ENCODE measurements at regions not wholly inside any gene's neighbourhood (a gene's known extent, or its start where the extent isn't known, plus 50 kb on each side); places are given as distances from the start of the nearest gene placed in this dataset.
"Not testable (repeated sequence)": the region's sequence is repeated elsewhere in the genome, so short reads cannot be mapped to it uniquely, and the experiment has no call there.

- POLR2A ChIA-PET = no interaction called here
- H3K27ac ChIP-seq (ENCODE audit: extremely low read length, insufficient read depth, low read length) = no peak overlapping the region
- TF ChIP-seq SNAPC4 (CRISPR knock-in tag; IDR thresholded peaks at IDR 0.05) = no peak
- TF ChIP-seq YEATS4 (CRISPR knock-in tag; IDR thresholded peaks at IDR 0.05; ENCODE audit: borderline replicate concordance) = no peak
- TF ChIP-seq ZNF7 (CRISPR knock-in tag; IDR thresholded peaks at IDR 0.05) = no peak
- TF ChIP-seq PREB (CRISPR knock-in tag; IDR thresholded peaks at IDR 0.05) = no peak
- no peak for TF ChIP-seq ZNF790 (CRISPR knock-in tag; IDR thresholded peaks at IDR 0.05; ENCODE audit: borderline replicate concordance)
- no peak for TF ChIP-seq KDM3A (CRISPR knock-in tag; IDR thresholded peaks at IDR 0.05; ENCODE audit: low read depth)
- no peak for TF ChIP-seq ZMYM2 (CRISPR knock-in tag; IDR thresholded peaks at IDR 0.05)
- intact Hi-C loops (cut with micrococcal nuclease; ENCODE audit: unreplicated experiment) = no loop called here
- H4K20me1 ChIP-seq (ENCODE audit: insufficient read depth, low read length) = no peaks in the 10 kb centered on the region
- H3K9me3 ChIP-seq (ENCODE audit: low read length) = no peaks in the 10 kb centered on the region
- in situ Hi-C loops (cut with HindIII; ENCODE audit: extremely low pct_ligation_motif_present, low pct_unique_long_range_greater_than_20kb) = no loop called here
- FAIRE-seq (no peak), DNase-seq (ENCODE audit: low spot score) (no peak), ATAC-seq (no peak)
- H3K4me1 ChIP-seq (ENCODE audit: insufficient read depth, low read length) = no peaks in the 10 kb centered on the region
- no peaks in the 10 kb centered on the region for H3K36me3 ChIP-seq (replicated peaks in 1 of 2; ENCODE audit: control insufficient read depth in 1 of 2, insufficient read depth in 2 of 2, low read length in 2 of 2)
- WGBS (ENCODE audit: low lambda C conversion rate) = no CpG with 5 or more reads among the region's 20 CpGs
- no peaks in the 10 kb centered on the region for H3K27me3 ChIP-seq (ENCODE audit: control insufficient read depth in 1 of 2, insufficient read depth in 2 of 2, low read length in 2 of 2)
- no TSS peak for BruUV-seq (replicated peaks)
- H3K79me2 ChIP-seq (ENCODE audit: insufficient read depth, low read length) = no peaks in the 10 kb centered on the region
- H3K9ac ChIP-seq (ENCODE audit: insufficient read depth, low read depth, low read length) = no peak overlapping the region
- no peak overlapping the region for H3K4me3 ChIP-seq (replicated peaks in 1 of 3; ENCODE audit: insufficient read depth in 1 of 3, low read depth in 2 of 3, low read length in 3 of 3)
- CTCF ChIA-PET (ENCODE audit: low intra/inter-chr PET ratio, low total read pairs) = no interaction called here
- H2AFZ ChIP-seq (ENCODE audit: low read length) = no peak overlapping the region
- H3K4me2 ChIP-seq (ENCODE audit: low read depth, low read length) = no peak overlapping the region
These were observed 153.0 kb downstream of the TENT5D start for GRCh38 chrX:80573275-80573674.

GRCh38 chrX:80574486-80575086 lies 154.3 kb downstream of the TENT5D start:
- H3K79me2 ChIP-seq (ENCODE audit: insufficient read depth, low read length); FAIRE-seq; DNase-seq (ENCODE audit: low spot score); ATAC-seq; CTCF ChIA-PET (ENCODE audit: low intra/inter-chr PET ratio, low total read pairs); POLR2A ChIA-PET; H3K36me3 ChIP-seq (replicated peaks in 1 of 2; ENCODE audit: control insufficient read depth in 1 of 2, insufficient read depth in 2 of 2, low read length in 2 of 2); H3K4me2 ChIP-seq (ENCODE audit: low read depth, low read length); BruUV-seq (replicated peaks); H2AFZ ChIP-seq (ENCODE audit: low read length); H3K4me3 ChIP-seq (replicated peaks in 1 of 3; ENCODE audit: insufficient read depth in 1 of 3, low read depth in 2 of 3, low read length in 3 of 3); H3K27me3 ChIP-seq (ENCODE audit: control insufficient read depth in 1 of 2, insufficient read depth in 2 of 2, low read length in 2 of 2); H3K4me1 ChIP-seq (ENCODE audit: insufficient read depth, low read length); intact Hi-C loops (cut with micrococcal nuclease; ENCODE audit: unreplicated experiment); H3K9me3 ChIP-seq (ENCODE audit: low read length); H4K20me1 ChIP-seq (ENCODE audit: insufficient read depth, low read length); H3K27ac ChIP-seq (ENCODE audit: extremely low read length, insufficient read depth, low read length); H3K9ac ChIP-seq (ENCODE audit: insufficient read depth, low read depth, low read length); in situ Hi-C loops (cut with HindIII; ENCODE audit: extremely low pct_ligation_motif_present, low pct_unique_long_range_greater_than_20kb): not testable (repeated sequence)
- 77% methylated on average over 16 of the region's 50 CpGs for WGBS (ENCODE audit: low lambda C conversion rate)
